Body of pancreas (tissue), 4 donors: ENCODE measurements at regions not wholly inside any gene's neighbourhood (a gene's known extent, or its start where the extent isn't known, plus 50 kb on each side); places are given as distances from the start of the nearest gene placed in this dataset.

ENCODE experiments used
- ATAC-seq: fragments of 150-250 bp; one replicate; pipeline ENCODE4 v1.9.1; 2016
- DNase-seq, 4 donors: peaks; one replicate each; pipeline ENCODE4 v3.0.0-alpha.2; 2019
- H3K27ac ChIP-seq, 4 donors: fragments of 200-600 bp; sonication (generic); 1 replicate in 3 of 4; 2 replicates in 1 of 4; pipeline versions ENCODE4 v1.5.1 to v1.6.1; 2016 to 2019; ENCODE audit warnings: mild to moderate bottlenecking in 1 of 4, mixed read lengths in 1 of 4, moderate library complexity in 1 of 4
- H3K27me3 ChIP-seq, 2 donors: fragments of 200-600 bp; sonication (generic); one replicate each; pipeline ENCODE4 v1.6.0; 2016; ENCODE audit warnings: mild to moderate bottlenecking in 1 of 2
- H3K36me3 ChIP-seq, 2 donors: fragments of 200-600 bp; sonication (generic); replicated peaks in 1 of 2; 2 replicates each; pipeline ENCODE4 v1.5.1; 2016; ENCODE audit warnings: low read depth in 2 of 2; ENCODE audit not compliant: insufficient read depth in 1 of 2
- H3K4me1 ChIP-seq: fragments of 200-600 bp; sonication (generic); one replicate; pipeline ENCODE4 v1.6.0; 2016
- H3K4me3 ChIP-seq, 2 donors: fragments of 200-600 bp; sonication (generic); 1 replicate in 1 of 2; 2 replicates in 1 of 2; pipeline ENCODE4 v1.5.1; 2016 to 2019
- H3K9me3 ChIP-seq, 3 donors: fragments of 200-600 bp; sonication (generic); 1 replicate in 2 of 3; 2 replicates in 1 of 3; pipeline ENCODE4 v1.5.1; 2016
- POLR2A ChIP-seq, 3 donors: fragments of 450-650 bp; IDR thresholded peaks; one replicate each; pipeline ENCODE4 v1.6.1; 2016; ENCODE audit warnings: antibody characterized with exemption in 3 of 3, mild to moderate bottlenecking in 2 of 3
- WGBS, 2 donors: methylation state at CpG; one replicate each; pipeline ENCODE4 v1.1.5; 2017; 5-methylcytosine and 5-hydroxymethylcytosine counted together
- intact Hi-C: fragments of 100-400 bp; cut with DNase I; formaldehyde crosslinking; loops from one replicate; pipeline ENCODE4 v1.15.1; 2023
- TF ChIP-seq, protein P1 (sequence below), 7 experiments: fragments of 450-650 bp in 4 of 7; fragments of 200-600 bp in 3 of 7; sonication (generic) in 3 of 7; IDR thresholded peaks; one replicate each; pipeline ENCODE4 v1.5.1; 2016 to 2019; ENCODE audit warnings: antibody characterized with exemption in 7 of 7

DNA sequence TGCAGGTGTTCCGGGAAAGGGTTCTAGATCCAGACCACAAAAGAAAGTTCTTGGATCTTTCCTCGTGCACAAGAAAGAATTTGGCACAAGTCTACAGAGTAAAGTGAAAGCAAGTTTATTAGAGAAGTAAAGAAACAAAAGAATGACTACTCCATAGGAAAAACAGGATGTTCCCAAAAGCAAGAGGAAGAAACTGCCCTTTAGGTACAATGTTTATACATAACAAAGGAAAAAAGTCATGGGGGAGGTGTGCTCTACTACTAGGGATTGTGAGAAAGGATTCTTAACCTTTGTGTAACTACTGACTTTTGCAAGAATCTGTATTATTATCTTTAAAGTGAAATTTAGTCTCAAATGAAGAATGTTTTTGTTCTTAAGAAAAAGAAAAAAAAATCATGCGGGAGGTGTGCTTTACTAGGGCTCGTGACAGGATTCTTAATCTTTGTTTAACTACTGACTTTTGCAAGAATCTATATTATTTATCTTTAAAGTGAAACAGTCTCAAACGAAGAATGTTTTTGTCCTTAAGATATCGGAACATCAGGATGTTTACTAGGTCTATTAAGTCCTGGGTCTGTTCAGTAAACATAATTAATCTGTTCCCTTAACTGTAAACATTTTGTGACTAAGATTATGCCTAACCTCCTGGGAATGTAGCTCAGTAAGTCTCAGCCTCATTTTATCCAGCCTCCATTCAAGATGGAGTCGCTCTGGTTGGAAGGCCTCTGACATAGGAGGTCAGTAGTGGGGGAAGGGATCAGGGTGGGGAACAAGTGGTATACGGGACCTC lies 110.4 kb upstream of the BEND4 start:
- intact Hi-C loops = no loop called here
- no peak overlapping the region for H3K27ac ChIP-seq
- no peaks in the 10 kb centered on the region for H3K36me3 ChIP-seq
- 44 to 48% methylated on average over 8 of the region's 8 CpGs for whole genome bisulfite sequencing, 2 donors
- TF ChIP-seq, protein P1, sequence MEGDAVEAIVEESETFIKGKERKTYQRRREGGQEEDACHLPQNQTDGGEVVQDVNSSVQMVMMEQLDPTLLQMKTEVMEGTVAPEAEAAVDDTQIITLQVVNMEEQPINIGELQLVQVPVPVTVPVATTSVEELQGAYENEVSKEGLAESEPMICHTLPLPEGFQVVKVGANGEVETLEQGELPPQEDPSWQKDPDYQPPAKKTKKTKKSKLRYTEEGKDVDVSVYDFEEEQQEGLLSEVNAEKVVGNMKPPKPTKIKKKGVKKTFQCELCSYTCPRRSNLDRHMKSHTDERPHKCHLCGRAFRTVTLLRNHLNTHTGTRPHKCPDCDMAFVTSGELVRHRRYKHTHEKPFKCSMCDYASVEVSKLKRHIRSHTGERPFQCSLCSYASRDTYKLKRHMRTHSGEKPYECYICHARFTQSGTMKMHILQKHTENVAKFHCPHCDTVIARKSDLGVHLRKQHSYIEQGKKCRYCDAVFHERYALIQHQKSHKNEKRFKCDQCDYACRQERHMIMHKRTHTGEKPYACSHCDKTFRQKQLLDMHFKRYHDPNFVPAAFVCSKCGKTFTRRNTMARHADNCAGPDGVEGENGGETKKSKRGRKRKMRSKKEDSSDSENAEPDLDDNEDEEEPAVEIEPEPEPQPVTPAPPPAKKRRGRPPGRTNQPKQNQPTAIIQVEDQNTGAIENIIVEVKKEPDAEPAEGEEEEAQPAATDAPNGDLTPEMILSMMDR (IDR thresholded peaks at IDR 0.05) = no peak
- no peak for TF ChIP-seq POLR2A (IDR thresholded peaks at IDR 0.05)
- DNase-seq (no peak), ATAC-seq (no peak)
- H3K4me3 ChIP-seq = no peak overlapping the region
- no peaks in the 10 kb centered on the region for H3K9me3 ChIP-seq
- no peaks in the 10 kb centered on the region for H3K27me3 ChIP-seq
- no peaks in the 10 kb centered on the region for H3K4me1 ChIP-seq

DNA sequence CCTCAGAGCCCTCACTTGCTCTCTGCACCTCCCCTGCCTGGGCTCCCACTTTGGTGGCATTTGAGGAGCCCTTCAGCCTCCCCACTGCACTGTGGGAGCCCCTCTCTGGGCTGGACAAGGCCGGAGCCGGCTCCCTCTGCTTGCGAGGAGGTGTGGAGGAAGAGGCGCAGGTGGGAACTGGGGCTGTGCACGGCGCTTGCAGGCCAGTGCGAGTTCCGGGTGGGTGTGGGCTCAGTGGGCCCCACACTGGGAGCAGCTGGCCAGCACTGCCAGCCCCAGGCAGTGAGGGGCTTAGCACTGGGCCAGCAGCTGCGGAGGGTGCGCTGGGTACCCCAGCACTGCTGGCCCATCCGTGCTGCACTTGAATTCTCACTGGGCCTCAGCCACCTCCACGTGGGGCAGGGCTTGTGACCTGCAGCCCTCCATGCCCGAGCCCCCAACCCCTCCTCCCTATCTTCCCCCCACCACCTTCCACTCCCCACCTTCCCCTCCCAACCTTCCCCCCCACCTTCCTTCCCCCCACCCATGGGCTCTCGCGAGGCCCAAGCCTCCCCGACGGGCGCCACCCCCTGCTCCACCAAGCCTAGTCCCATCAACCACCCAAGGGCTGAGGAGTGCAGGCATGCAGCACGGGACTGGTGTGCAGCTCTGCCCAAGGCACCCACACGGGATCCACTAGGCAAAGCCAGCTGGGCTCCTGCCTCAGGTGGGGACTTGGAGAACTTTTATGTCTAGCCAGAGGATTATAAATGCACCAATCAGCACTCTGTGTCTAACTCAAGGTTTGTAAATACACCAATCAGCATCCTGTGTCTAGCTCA lies 113.5 kb upstream of the BEND4 start:
- H3K9me3 ChIP-seq = no peaks in the 10 kb centered on the region
- H3K27me3 ChIP-seq = no peaks in the 10 kb centered on the region
- DNase-seq (no peak), ATAC-seq (no peak)
- no peaks in the 10 kb centered on the region for H3K4me1 ChIP-seq
- H3K36me3 ChIP-seq = no peaks in the 10 kb centered on the region
- intact Hi-C loops = no loop called here
- no peak overlapping the region for H3K27ac ChIP-seq
- TF ChIP-seq, protein P1 (IDR thresholded peaks at IDR 0.05) = no peak
- no peak for TF ChIP-seq POLR2A (IDR thresholded peaks at IDR 0.05)
- 91 to 93% methylated on average over 12 to 14 of the region's 20 CpGs for WGBS, 2 donors
- no peak overlapping the region for H3K4me3 ChIP-seq

DNA sequence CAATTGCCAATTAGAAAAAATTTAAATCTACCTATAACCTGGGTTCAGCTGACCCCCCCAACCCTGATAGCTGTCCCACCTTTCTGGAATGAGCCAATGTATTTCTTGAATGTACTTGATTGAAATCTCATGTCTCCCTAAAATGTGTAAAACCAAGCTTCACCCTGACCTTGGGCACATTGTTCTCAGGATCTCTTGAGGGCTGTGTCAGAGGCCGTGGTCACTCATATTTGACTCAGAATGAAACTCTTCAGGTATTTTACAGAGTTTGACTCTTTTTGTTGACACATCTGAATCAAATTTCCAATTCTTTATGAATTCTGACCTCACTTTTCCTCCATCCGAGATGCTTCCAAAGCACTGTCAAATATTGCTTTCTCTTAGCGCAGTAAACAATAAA lies 115.3 kb upstream of the BEND4 start:
- Histone ChIP-seq H3K27ac (no peak overlapping the region), H3K9me3 (no peaks in the 10 kb centered on the region), H3K4me3 (no peak overlapping the region), H3K36me3 (no peaks in the 10 kb centered on the region), H3K4me1 (no peaks in the 10 kb centered on the region), H3K27me3 (no peaks in the 10 kb centered on the region)
- 81 to 94% methylated on average over 3 of the region's 3 CpGs for WGBS, 2 donors
- DNase-seq (no peak), ATAC-seq (no peak)
- TF ChIP-seq POLR2A (IDR thresholded peaks at IDR 0.05) = no peak
- TF ChIP-seq, protein P1 (IDR thresholded peaks at IDR 0.05) = no peak
- intact Hi-C loops = no loop called here

DNA sequence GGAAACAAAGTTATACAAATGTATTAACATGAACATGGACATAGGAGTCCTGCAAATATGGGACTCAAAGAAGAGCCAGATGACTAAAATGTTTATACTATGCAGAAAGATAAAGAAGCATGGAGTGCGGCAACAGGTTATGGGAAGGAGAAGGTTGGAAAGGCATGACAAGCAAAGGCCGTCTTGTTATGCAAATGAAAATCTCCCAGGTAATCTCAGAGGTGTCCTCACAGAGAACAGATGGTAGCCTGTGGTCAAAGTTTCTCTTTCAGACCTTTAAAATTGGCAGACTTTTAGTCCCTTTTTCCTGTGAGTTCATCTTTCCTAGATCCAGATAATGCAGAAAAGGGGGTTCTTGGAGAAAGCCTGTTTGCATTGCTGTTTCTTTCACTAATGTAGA lies 116.4 kb upstream of the BEND4 start:
- no peaks in the 10 kb centered on the region for H3K4me1 ChIP-seq
- H3K27ac ChIP-seq = no peak overlapping the region
- no peak for DNase-seq
- H3K4me3 ChIP-seq = no peak overlapping the region
- no peak for ATAC-seq
- H3K9me3 ChIP-seq = no peaks in the 10 kb centered on the region
- no peaks in the 10 kb centered on the region for H3K36me3 ChIP-seq
- intact Hi-C loops = no loop called here
- no peak for TF ChIP-seq POLR2A (IDR thresholded peaks at IDR 0.05)
- TF ChIP-seq, protein P1 (IDR thresholded peaks at IDR 0.05) = no peak
- whole genome bisulfite sequencing, 2 donors = 46 to 57% methylated on average over 2 of the region's 2 CpGs
- no peaks in the 10 kb centered on the region for H3K27me3 ChIP-seq
